K562 (cell line): ENCODE measurements at regions not wholly inside any gene's neighbourhood (a gene's known extent, or its start where the extent isn't known, plus 50 kb on each side); places are given as distances from the start of the nearest gene placed in this dataset.

Experiments
- ATAC-seq: fragments of 200-7000 bp; cut with Tn5 transposase; 3 replicates; pipeline ENCODE4 v1.9.1; 2020; ENCODE audit warnings: moderate library complexity
- BruUV-seq: library from RNA; stranded (reverse); fragments of 400-500 nt; replicated peaks from 2 replicates; lab custom pipeline; 2021; lab: Mats Ljungman, UMichigan
- CTCF ChIA-PET: fragments of 300-600 bp; formaldehyde crosslinking; extraction: SDS; loops from one replicate; lab custom pipeline; 2021; ENCODE audit warnings: low intra/inter-chr PET ratio; lab: Yijun Ruan, JAX
- POLR2A ChIA-PET: fragments of 300-600, 350-650 bp; sonication (Branson Sonifier 250); formaldehyde crosslinking; extraction: SDS; loops from one replicate; lab custom pipeline; 2021; ENCODE audit warnings: antibody characterized with exemption, inconsistent platforms; lab: Yijun Ruan, JAX
- DNase-seq, 4 experiments: peaks; one replicate each; pipeline versions ENCODE4 v3.0.0 to v3.0.0-alpha.2; 2011 to 2018; ENCODE audit warnings: low spot score in 3 of 4, mixed read lengths in 3 of 4; ENCODE audit errors: extremely low read depth in 1 of 4
- FAIRE-seq: peaks from 2 replicates; lab custom pipeline; 2011; peaks lifted over from hg19 to GRCh38; lab: Jason Lieb, UNC
- H2AFZ ChIP-seq: 2 replicates; pipeline ENCODE4 v1.6.0; 2011; ENCODE audit warnings: low read depth, low read length, control low read depth, inconsistent platforms
- H3K27ac ChIP-seq: fragments of 200-600 bp; 3 replicates; pipeline ENCODE4 v1.8.0; 2011; ENCODE audit warnings: low read depth, mild to moderate bottlenecking, control low read depth, inconsistent platforms, low read length, moderate library complexity, mixed read lengths; ENCODE audit errors: extremely low read depth
- H3K27me3 ChIP-seq, 2 experiments: fragments of 300-600 bp in 1 of 2; 2 replicates in 1 of 2; 3 replicates in 1 of 2; pipeline versions ENCODE4 v1.6.0 to v1.8.0; 2011; ENCODE audit warnings: inconsistent platforms in 2 of 2, low read length in 2 of 2, mild to moderate bottlenecking in 1 of 2, mixed read lengths in 1 of 2, moderate library complexity in 1 of 2; ENCODE audit not compliant: control insufficient read depth in 2 of 2, insufficient read depth in 2 of 2
- H3K36me3 ChIP-seq: fragments of 300-600 bp; 3 replicates; pipeline ENCODE4 v1.8.0; 2011; ENCODE audit warnings: mild to moderate bottlenecking, low read length, inconsistent platforms; ENCODE audit not compliant: control insufficient read depth, insufficient read depth
- H3K4me1 ChIP-seq, 2 experiments: fragments of 200-600 bp in 1 of 2; replicated peaks in 1 of 2; 2 replicates in 1 of 2; 3 replicates in 1 of 2; pipeline versions ENCODE4 v1.5.1 to v1.8.0; 2011; ENCODE audit warnings: inconsistent platforms in 2 of 2, low read length in 2 of 2, mild to moderate bottlenecking in 1 of 2, mixed read lengths in 1 of 2, moderate library complexity in 1 of 2; ENCODE audit not compliant: control insufficient read depth in 2 of 2, insufficient read depth in 2 of 2
- H3K4me2 ChIP-seq: 2 replicates; pipeline ENCODE4 v1.6.1; 2011; ENCODE audit warnings: low read length, control low read depth, inconsistent platforms, mixed read lengths; ENCODE audit not compliant: insufficient read depth
- H3K4me3 ChIP-seq: fragments of 200-600 bp; sonication (generic), shearing (Covaris generic); 2 replicates; pipeline ENCODE4 v1.5.1; 2016; ENCODE audit warnings: control low read depth, inconsistent platforms
- H3K79me2 ChIP-seq: fragments of 200-600 bp; 3 replicates; pipeline ENCODE4 v1.8.0; 2011; ENCODE audit warnings: low read length, inconsistent platforms; ENCODE audit not compliant: control insufficient read depth, insufficient read depth
- H3K9ac ChIP-seq, 2 experiments: 2 replicates each; pipeline versions ENCODE4 v1.6.0 to v1.6.1; 2011; ENCODE audit warnings: low read depth in 2 of 2, low read length in 2 of 2, control low read depth in 1 of 2, inconsistent platforms in 1 of 2, mild to moderate bottlenecking in 1 of 2, mixed read lengths in 1 of 2; ENCODE audit not compliant: insufficient read depth in 1 of 2
- H3K9me1 ChIP-seq: one replicate; pipeline ENCODE4 v1.6.0; 2011; ENCODE audit warnings: inconsistent platforms, mild to moderate bottlenecking, low read length, moderate library complexity; ENCODE audit not compliant: control insufficient read depth, insufficient read depth
- H3K9me3 ChIP-seq: replicated peaks from 2 replicates; pipeline ENCODE4 v1.5.1; 2011; ENCODE audit warnings: low read depth, low read length, inconsistent platforms; ENCODE audit not compliant: control insufficient read depth, insufficient read depth
- H4K20me1 ChIP-seq: replicated peaks from 2 replicates; pipeline ENCODE4 v1.6.1; 2011; ENCODE audit warnings: low read length, inconsistent platforms, mixed read lengths; ENCODE audit not compliant: control insufficient read depth, insufficient read depth
- ATF1 ChIP-seq, 2 experiments: fragments of 450-650 bp in 1 of 2; IDR thresholded peaks; 2 replicates each; pipeline ENCODE4 v1.6.1; 2016; ENCODE audit warnings: missing compliant biosample characterization in 1 of 2, missing genetic modification characterization in 1 of 2
- GATAD2A ChIP-seq: fragments of 450-650 bp; IDR thresholded peaks from 2 replicates; pipeline ENCODE4 v1.6.1; 2017
- JUN ChIP-seq, 2 experiments: sonication (generic) in 1 of 2; formaldehyde crosslinking in 1 of 2; IDR thresholded peaks; 2 replicates each; pipeline versions ENCODE4 v1.6.1 to v1.8.0; 2012 to 2022; ENCODE audit warnings: borderline replicate concordance in 2 of 2, mild to moderate bottlenecking in 2 of 2, improper control_type of control experiment in 1 of 2, low read depth in 1 of 2, low read length in 1 of 2, missing genetic modification reagents in 1 of 2
- JUND ChIP-seq, 2 experiments: IDR thresholded peaks; 2 replicates in 1 of 2; 3 replicates in 1 of 2; pipeline ENCODE4 v1.6.1; 2011; ENCODE audit warnings: borderline replicate concordance in 2 of 2, low read depth in 2 of 2, low read length in 2 of 2, improper control_type of control experiment in 1 of 2, missing biosample characterization in 1 of 2, missing genetic modification characterization in 1 of 2, missing genetic modification reagents in 1 of 2
- MBD2 ChIP-seq: sonication (generic); IDR thresholded peaks from 2 replicates; pipeline ENCODE4 v1.6.1; 2016; ENCODE audit warnings: low read depth, borderline replicate concordance
- MTF1 ChIP-seq: fragments of 250-450 bp; sonication (Bioruptor Pico); IDR thresholded peaks from 2 replicates; pipeline ENCODE4 v1.9.0; 2021; ENCODE audit warnings: moderate library complexity, mild to moderate bottlenecking, inconsistent platforms, borderline replicate concordance
- NFE2L1 ChIP-seq: fragments of 450-650 bp; IDR thresholded peaks from 2 replicates; pipeline ENCODE4 v1.6.1; 2016; ENCODE audit warnings: missing genetic modification characterization, low read depth, mild to moderate bottlenecking, missing compliant biosample characterization, moderate library complexity, borderline replicate concordance
- NFRKB ChIP-seq: fragments of 450-650 bp; IDR thresholded peaks from 2 replicates; pipeline ENCODE4 v1.6.1; 2016; ENCODE audit warnings: low read depth
- POLR2B ChIP-seq: fragments of 450-650 bp; IDR thresholded peaks from 2 replicates; pipeline ENCODE4 v1.6.1; 2018; ENCODE audit warnings: low read depth; ENCODE audit not compliant: partially characterized antibody
- SMAD1 ChIP-seq: fragments of 150-350 bp; IDR thresholded peaks from 2 replicates; pipeline ENCODE4 v1.6.1; 2014; ENCODE audit warnings: low read length, low read depth; ENCODE audit not compliant: partially characterized antibody
- TOE1 ChIP-seq, 2 experiments: fragments of 450-650 bp in 1 of 2; sonication (generic) in 1 of 2; formaldehyde crosslinking in 1 of 2; IDR thresholded peaks; 2 replicates each; pipeline versions ENCODE4 v1.7.1 to v1.8.0; 2016 to 2022; ENCODE audit warnings: borderline replicate concordance in 2 of 2, mild to moderate bottlenecking in 2 of 2, antibody characterized with exemption in 1 of 2, inconsistent platforms in 1 of 2, low read depth in 1 of 2, missing genetic modification reagents in 1 of 2, moderate library complexity in 1 of 2
- ZBTB9 ChIP-seq: fragments of 450-650 bp; formaldehyde crosslinking; IDR thresholded peaks from 2 replicates; pipeline ENCODE4 v1.4.0; 2020; ENCODE audit warnings: mild to moderate bottlenecking, moderate library complexity
- ZNF23 ChIP-seq: fragments of 250-450 bp; sonication (Bioruptor Pico); IDR thresholded peaks from 2 replicates; pipeline ENCODE4 v1.4.0; 2020; ENCODE audit warnings: mild to moderate bottlenecking
- ZNF444 ChIP-seq: fragments of 250-450 bp; sonication (Bioruptor Pico); IDR thresholded peaks from 2 replicates; pipeline ENCODE4 v1.4.0; 2020; ENCODE audit warnings: mild to moderate bottlenecking, moderate library complexity
- ZNF561 ChIP-seq: fragments of 450-650 bp; formaldehyde crosslinking; conservative IDR thresholded peaks from 2 replicates; pipeline ENCODE4 v1.4.0; 2020; ENCODE audit warnings: mild to moderate bottlenecking, moderate library complexity
- WGBS: fragments of 100-300 bp; shearing (Covaris generic); methylation state at CpG from one replicate; pipeline ENCODE4 v1.1.6; 2016; ENCODE audit warnings: low coverage, mixed read lengths; ENCODE audit not compliant: insufficient coverage; ENCODE audit errors: missing lambda C conversion rate; 5-methylcytosine and 5-hydroxymethylcytosine counted together
- in situ Hi-C: fragments of 300-500 bp; cut with MboI; formaldehyde crosslinking; loops from 4 replicates; pipeline ENCODE4 v1.15.0; 2018; ENCODE audit warnings: inconsistent platforms, mixed read lengths
- intact Hi-C: fragments of 100-400 bp; cut with micrococcal nuclease; formaldehyde crosslinking; loops from 2 replicates; pipeline ENCODE4 v1.14.2; 2022
- TF ChIP-seq, protein P1 (sequence below): fragments of 250-450 bp; sonication (Bioruptor Pico); IDR thresholded peaks from 2 replicates; pipeline ENCODE4 v1.5.0; 2020; ENCODE audit warnings: mild to moderate bottlenecking

DNA sequence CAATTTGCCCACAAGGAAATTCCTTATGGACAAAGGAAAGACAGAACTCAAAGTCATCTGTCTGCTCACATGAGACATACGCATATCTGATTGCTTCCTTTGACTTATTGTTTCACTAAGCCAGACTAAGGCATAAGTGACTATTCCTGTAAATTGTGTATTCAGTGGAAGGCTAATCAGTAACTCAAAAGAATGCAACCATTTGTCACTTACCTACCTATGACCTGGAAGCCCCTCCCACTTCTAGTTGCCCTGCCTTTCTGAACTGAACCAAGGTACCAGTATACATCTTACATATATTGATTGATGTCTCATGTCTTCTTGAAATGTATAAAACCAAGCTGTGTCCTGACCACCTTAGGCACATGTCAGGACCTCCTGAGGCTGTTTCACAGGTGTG lies 53.5 kb upstream of the PROK2 start:
- H3K27me3 ChIP-seq: no peaks in the 10 kb centered on the region
- FAIRE-seq: no peak
- TF ChIP-seq, protein P1, sequence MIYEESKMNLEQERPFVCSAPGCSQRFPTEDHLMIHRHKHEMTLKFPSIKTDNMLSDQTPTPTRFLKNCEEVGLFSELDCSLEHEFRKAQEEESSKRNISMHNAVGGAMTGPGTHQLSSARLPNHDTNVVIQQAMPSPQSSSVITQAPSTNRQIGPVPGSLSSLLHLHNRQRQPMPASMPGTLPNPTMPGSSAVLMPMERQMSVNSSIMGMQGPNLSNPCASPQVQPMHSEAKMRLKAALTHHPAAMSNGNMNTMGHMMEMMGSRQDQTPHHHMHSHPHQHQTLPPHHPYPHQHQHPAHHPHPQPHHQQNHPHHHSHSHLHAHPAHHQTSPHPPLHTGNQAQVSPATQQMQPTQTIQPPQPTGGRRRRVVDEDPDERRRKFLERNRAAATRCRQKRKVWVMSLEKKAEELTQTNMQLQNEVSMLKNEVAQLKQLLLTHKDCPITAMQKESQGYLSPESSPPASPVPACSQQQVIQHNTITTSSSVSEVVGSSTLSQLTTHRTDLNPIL (CRISPR knock-in tag): no peak
- TF ChIP-seq ZBTB9 (no peak), NFRKB (no peak), ZNF561 (CRISPR knock-in tag) (no peak), MTF1 (CRISPR knock-in tag) (no peak), JUN (IDR thresholded peaks at IDR 0.05; ENCODE audit: borderline replicate concordance, low read depth, low read length) (no peak), JUN (CRISPR knock-in tag; IDR thresholded peaks at IDR 0.05; ENCODE audit: borderline replicate concordance) (no peak), JUND (IDR thresholded peaks at IDR 0.05; ENCODE audit: borderline replicate concordance, low read depth, low read length) (no peak), JUND (tag; IDR thresholded peaks at IDR 0.05; ENCODE audit: borderline replicate concordance, low read depth, low read length) (no peak), ZNF444 (CRISPR knock-in tag) (no peak), POLR2B (no peak), ATF1 (CRISPR knock-in tag; IDR thresholded peaks at IDR 0.05) (no peak), ATF1 (tag; IDR thresholded peaks at IDR 0.05) (no peak), SMAD1 (no peak), MBD2 (no peak), TOE1 (IDR thresholded peaks at IDR 0.05; ENCODE audit: borderline replicate concordance) (no peak), TOE1 (CRISPR knock-in tag; IDR thresholded peaks at IDR 0.05; ENCODE audit: borderline replicate concordance, low read depth) (no peak), NFE2L1 (no peak), GATAD2A (no peak), ZNF23 (CRISPR knock-in tag) (no peak)
- TF ChIP-seq, all 486 proteins: peak for 0
- POLR2A ChIA-PET: no interaction called here
- no peak overlapping the region for H2AFZ ChIP-seq
- H4K20me1 ChIP-seq: no peaks in the 10 kb centered on the region
- WGBS: 10% methylated on average over 1 of the region's 1 CpG
- H3K9me3 ChIP-seq: no peaks in the 10 kb centered on the region
- no peaks in the 10 kb centered on the region for H3K79me2 ChIP-seq
- H3K4me2 ChIP-seq: no peak overlapping the region
- H3K27ac ChIP-seq: no peak overlapping the region
- BruUV-seq: no TSS peak
- no peaks in the 10 kb centered on the region for H3K36me3 ChIP-seq
- CTCF ChIA-PET: no interaction called here
- no peak for DNase-seq
- in situ Hi-C loops: no loop called here
- H3K9me1 ChIP-seq: no peaks in the 10 kb centered on the region
- no peak overlapping the region for H3K4me3 ChIP-seq
- no peak overlapping the region for H3K9ac ChIP-seq
- intact Hi-C loops: no loop called here
- no peaks in the 10 kb centered on the region for H3K4me1 ChIP-seq
- no peak for ATAC-seq
